Body of pancreas (tissue), 4 donors: ENCODE measurements at regions not wholly inside any gene's neighbourhood (a gene's known extent, or its start where the extent isn't known, plus 50 kb on each side); places are given as distances from the start of the nearest gene placed in this dataset.

Source experiments
- ATAC-seq: fragments of 150-250 bp; one replicate; pipeline ENCODE4 v1.9.1; 2016
- DNase-seq, 4 donors: peaks; one replicate each; pipeline ENCODE4 v3.0.0-alpha.2; 2019
- H3K27ac ChIP-seq, 4 donors: fragments of 200-600 bp; sonication (generic); 1 replicate in 3 of 4; 2 replicates in 1 of 4; pipeline versions ENCODE4 v1.5.1 to v1.6.1; 2016 to 2019; ENCODE audit warnings: mild to moderate bottlenecking in 1 of 4, mixed read lengths in 1 of 4, moderate library complexity in 1 of 4
- H3K27me3 ChIP-seq, 2 donors: fragments of 200-600 bp; sonication (generic); one replicate each; pipeline ENCODE4 v1.6.0; 2016; ENCODE audit warnings: mild to moderate bottlenecking in 1 of 2
- H3K36me3 ChIP-seq, 2 donors: fragments of 200-600 bp; sonication (generic); replicated peaks in 1 of 2; 2 replicates each; pipeline ENCODE4 v1.5.1; 2016; ENCODE audit warnings: low read depth in 2 of 2; ENCODE audit not compliant: insufficient read depth in 1 of 2
- H3K4me1 ChIP-seq: fragments of 200-600 bp; sonication (generic); one replicate; pipeline ENCODE4 v1.6.0; 2016
- H3K4me3 ChIP-seq, 2 donors: fragments of 200-600 bp; sonication (generic); 1 replicate in 1 of 2; 2 replicates in 1 of 2; pipeline ENCODE4 v1.5.1; 2016 to 2019
- H3K9me3 ChIP-seq, 3 donors: fragments of 200-600 bp; sonication (generic); 1 replicate in 2 of 3; 2 replicates in 1 of 3; pipeline ENCODE4 v1.5.1; 2016
- POLR2A ChIP-seq, 3 donors: fragments of 450-650 bp; IDR thresholded peaks; one replicate each; pipeline ENCODE4 v1.6.1; 2016; ENCODE audit warnings: antibody characterized with exemption in 3 of 3, mild to moderate bottlenecking in 2 of 3
- WGBS, 2 donors: methylation state at CpG; one replicate each; pipeline ENCODE4 v1.1.5; 2017; 5-methylcytosine and 5-hydroxymethylcytosine counted together
- intact Hi-C: fragments of 100-400 bp; cut with DNase I; formaldehyde crosslinking; loops from one replicate; pipeline ENCODE4 v1.15.1; 2023
- TF ChIP-seq, protein P1 (sequence below), 7 experiments: fragments of 450-650 bp in 4 of 7; fragments of 200-600 bp in 3 of 7; sonication (generic) in 3 of 7; IDR thresholded peaks; one replicate each; pipeline ENCODE4 v1.5.1; 2016 to 2019; ENCODE audit warnings: antibody characterized with exemption in 7 of 7

GRCh38 chr18:1907470-1908206 is 663.7 kb downstream of the METTL4 start:
- no peak for TF ChIP-seq POLR2A (IDR thresholded peaks at IDR 0.05)
- TF ChIP-seq, protein P1, sequence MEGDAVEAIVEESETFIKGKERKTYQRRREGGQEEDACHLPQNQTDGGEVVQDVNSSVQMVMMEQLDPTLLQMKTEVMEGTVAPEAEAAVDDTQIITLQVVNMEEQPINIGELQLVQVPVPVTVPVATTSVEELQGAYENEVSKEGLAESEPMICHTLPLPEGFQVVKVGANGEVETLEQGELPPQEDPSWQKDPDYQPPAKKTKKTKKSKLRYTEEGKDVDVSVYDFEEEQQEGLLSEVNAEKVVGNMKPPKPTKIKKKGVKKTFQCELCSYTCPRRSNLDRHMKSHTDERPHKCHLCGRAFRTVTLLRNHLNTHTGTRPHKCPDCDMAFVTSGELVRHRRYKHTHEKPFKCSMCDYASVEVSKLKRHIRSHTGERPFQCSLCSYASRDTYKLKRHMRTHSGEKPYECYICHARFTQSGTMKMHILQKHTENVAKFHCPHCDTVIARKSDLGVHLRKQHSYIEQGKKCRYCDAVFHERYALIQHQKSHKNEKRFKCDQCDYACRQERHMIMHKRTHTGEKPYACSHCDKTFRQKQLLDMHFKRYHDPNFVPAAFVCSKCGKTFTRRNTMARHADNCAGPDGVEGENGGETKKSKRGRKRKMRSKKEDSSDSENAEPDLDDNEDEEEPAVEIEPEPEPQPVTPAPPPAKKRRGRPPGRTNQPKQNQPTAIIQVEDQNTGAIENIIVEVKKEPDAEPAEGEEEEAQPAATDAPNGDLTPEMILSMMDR (IDR thresholded peaks at IDR 0.05), result no peak
- no peak overlapping the region for H3K27ac ChIP-seq
- no peak for DNase-seq
- no peaks in the 10 kb centered on the region for H3K27me3 ChIP-seq
- 60 to 61% methylated on average over 3 of the region's 3 CpGs for WGBS, 2 donors
- ATAC-seq, result no peak
- no peaks in the 10 kb centered on the region for H3K9me3 ChIP-seq
- no peaks in the 10 kb centered on the region for H3K4me1 ChIP-seq
- no peak overlapping the region for H3K4me3 ChIP-seq
- intact Hi-C loops, result no loop called here
- H3K36me3 ChIP-seq, result no peaks in the 10 kb centered on the region

DNA sequence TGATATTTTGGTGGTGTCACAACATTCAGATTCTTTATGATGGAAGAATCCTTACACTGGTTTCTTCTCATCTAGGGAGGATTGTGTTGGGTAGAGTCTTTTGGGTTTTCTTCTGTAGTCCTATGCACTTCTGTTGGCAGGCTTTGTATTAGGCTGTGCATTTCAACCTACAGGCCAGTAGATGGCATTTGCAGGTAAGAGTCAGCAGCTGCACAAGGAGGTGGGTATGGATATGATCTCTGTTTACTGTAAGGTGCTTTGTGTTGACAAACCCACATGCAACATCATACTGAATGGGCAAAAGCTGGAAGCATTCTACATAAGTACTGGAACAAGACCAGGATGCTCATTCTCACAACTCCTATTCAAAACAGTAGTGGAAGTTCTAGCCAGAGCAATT is 656.8 kb downstream of the METTL4 start:
- no peaks in the 10 kb centered on the region for H3K36me3 ChIP-seq
- H3K27me3 ChIP-seq, result no peaks in the 10 kb centered on the region
- intact Hi-C loops, result no loop called here
- no peaks in the 10 kb centered on the region for H3K4me1 ChIP-seq
- no peak overlapping the region for H3K4me3 ChIP-seq
- TF ChIP-seq POLR2A (IDR thresholded peaks at IDR 0.05), result no peak
- TF ChIP-seq, protein P1 (IDR thresholded peaks at IDR 0.05), result no peak
- no peak overlapping the region for H3K27ac ChIP-seq
- ATAC-seq, result no peak
- no peak for DNase-seq
- H3K9me3 ChIP-seq, result peaks cover 0 to 5% (median 0%) of the 10 kb centered on the region in 3 donors

GRCh38 chr18:1916869-1917523 is 654.3 kb downstream of the METTL4 start:
- Histone ChIP-seq H3K9me3 (peaks cover 0 to 5% (median 0%) of the 10 kb centered on the region in 3 donors), H3K27ac (no peak overlapping the region), H3K36me3 (no peaks in the 10 kb centered on the region), H3K4me3 (no peak overlapping the region), H3K27me3 (no peaks in the 10 kb centered on the region), H3K4me1 (no peaks in the 10 kb centered on the region)
- TF ChIP-seq, protein P1 (IDR thresholded peaks at IDR 0.05), result no peak
- TF ChIP-seq POLR2A (IDR thresholded peaks at IDR 0.05), result no peak
- intact Hi-C loops, result no loop called here
- DNase-seq (no peak), ATAC-seq (no peak)
- 71 to 96% methylated on average over 2 of the region's 2 CpGs for WGBS, 2 donors

DNA sequence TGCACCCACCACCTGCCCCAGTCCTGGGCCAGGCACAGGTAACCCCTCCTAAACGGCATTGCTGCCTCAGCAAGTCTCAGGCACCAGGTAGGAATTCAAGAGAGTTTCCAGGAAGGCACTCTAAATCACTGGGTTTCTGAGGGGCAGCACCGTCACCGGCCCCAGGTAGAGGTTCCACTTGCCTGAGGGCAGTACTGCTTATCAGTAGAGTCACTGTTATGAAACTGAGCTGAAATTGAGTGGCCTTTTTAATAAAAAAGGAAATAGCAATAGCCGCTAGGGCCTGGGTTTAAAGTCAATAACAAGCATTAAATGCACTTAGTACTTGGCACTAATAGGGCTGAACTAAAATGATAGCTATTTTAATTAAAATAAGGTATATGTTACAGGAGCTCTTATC is 653.7 kb downstream of the METTL4 start:
- no peaks in the 10 kb centered on the region for H3K4me1 ChIP-seq
- no peak overlapping the region for H3K27ac ChIP-seq
- no peaks in the 10 kb centered on the region for H3K27me3 ChIP-seq
- peaks cover 0 to 5% (median 0%) of the 10 kb centered on the region in 3 donors for H3K9me3 ChIP-seq
- 77 to 81% methylated on average over 4 of the region's 4 CpGs for WGBS, 2 donors
- TF ChIP-seq POLR2A (IDR thresholded peaks at IDR 0.05), result no peak
- TF ChIP-seq, protein P1 (IDR thresholded peaks at IDR 0.05), result no peak
- intact Hi-C loops, result no loop called here
- DNase-seq, result no peak
- no peaks in the 10 kb centered on the region for H3K36me3 ChIP-seq
- H3K4me3 ChIP-seq, result no peak overlapping the region
- ATAC-seq, result no peak

DNA sequence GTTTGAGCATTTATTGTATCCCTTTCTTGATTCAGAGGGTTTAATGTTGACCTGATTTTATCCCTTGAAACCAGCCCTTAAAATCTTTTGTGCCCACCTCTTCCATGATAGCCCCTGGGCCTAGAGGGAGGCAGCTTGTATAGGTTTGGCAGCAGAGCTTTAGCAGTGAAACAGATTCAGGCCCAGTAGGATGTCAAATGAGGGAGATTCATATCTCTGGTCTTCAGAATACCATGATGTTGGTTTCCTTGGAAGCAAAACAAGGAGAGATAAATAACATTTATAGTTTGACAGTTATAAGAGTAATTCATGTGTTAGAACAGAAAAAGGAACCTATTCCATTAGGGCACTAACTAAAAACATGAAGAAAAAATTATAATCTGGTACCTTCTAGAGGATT is 649.2 kb downstream of the METTL4 start:
- Histone ChIP-seq H3K27ac (no peak overlapping the region), H3K4me1 (no peaks in the 10 kb centered on the region), H3K36me3 (no peaks in the 10 kb centered on the region), H3K27me3 (no peaks in the 10 kb centered on the region), H3K4me3 (no peak overlapping the region), H3K9me3 (no peaks in the 10 kb centered on the region)
- TF ChIP-seq, protein P1 (IDR thresholded peaks at IDR 0.05), result no peak
- no peak for TF ChIP-seq POLR2A (IDR thresholded peaks at IDR 0.05)
- intact Hi-C loops, result no loop called here
- ATAC-seq, result no peak
- DNase-seq, result no peak
